Ishikawa (cell line): ENCODE measurements at regions not wholly inside any gene's neighbourhood (a gene's known extent, or its start where the extent isn't known, plus 50 kb on each side); places are given as distances from the start of the nearest gene placed in this dataset.

ENCODE experiments used
- CEBPB ChIP-seq: IDR thresholded peaks from 2 replicates; pipeline ENCODE4 v1.6.1; 2012
- CREB1 ChIP-seq: IDR thresholded peaks from 2 replicates; pipeline ENCODE4 v1.6.1; 2012; ENCODE audit warnings: low read depth
- EGR1 ChIP-seq: IDR thresholded peaks from 2 replicates; pipeline ENCODE4 v1.6.1; 2012
- EP300 ChIP-seq: IDR thresholded peaks from 2 replicates; pipeline ENCODE4 v1.6.1; 2012; ENCODE audit warnings: borderline replicate concordance
- FOXM1 ChIP-seq: IDR thresholded peaks from 2 replicates; pipeline ENCODE4 v1.6.1; 2012; ENCODE audit warnings: low read depth, borderline replicate concordance
- NFIC ChIP-seq: IDR thresholded peaks from 2 replicates; pipeline ENCODE4 v1.6.1; 2012
- RAD21 ChIP-seq: IDR thresholded peaks from 2 replicates; pipeline ENCODE4 v1.6.1; 2012; ENCODE audit warnings: low read depth
- TAF1 ChIP-seq: IDR thresholded peaks from 2 replicates; pipeline ENCODE4 v1.6.1; 2012; ENCODE audit warnings: low read depth, mild to moderate bottlenecking
- TCF12 ChIP-seq: IDR thresholded peaks from 2 replicates; pipeline ENCODE4 v1.6.1; 2012; ENCODE audit warnings: low read depth
- TEAD4 ChIP-seq: IDR thresholded peaks from 2 replicates; pipeline ENCODE4 v1.6.1; 2012
- USF1 ChIP-seq: IDR thresholded peaks from 2 replicates; pipeline ENCODE4 v1.6.1; 2012
- YY1 ChIP-seq: IDR thresholded peaks from 2 replicates; pipeline ENCODE4 v1.6.1; 2012; ENCODE audit warnings: low read depth
- ZBTB7A ChIP-seq: IDR thresholded peaks from 2 replicates; pipeline ENCODE4 v1.6.1; 2012; ENCODE audit warnings: low read depth
- TF ChIP-seq, protein P1 (sequence below): IDR thresholded peaks from 2 replicates; pipeline ENCODE4 v1.6.1; 2012
- TF ChIP-seq, protein P2 (sequence below): IDR thresholded peaks from 2 replicates; pipeline ENCODE4 v1.6.1; 2012; ENCODE audit warnings: low read depth, mild to moderate bottlenecking

- TF ChIP-seq TAF1 (no peak), ZBTB7A (no peak), FOXM1 (no peak), EGR1 (no peak), USF1 (no peak), YY1 (no peak), RAD21 (no peak), TCF12 (no peak), EP300 (no peak)
- TF ChIP-seq, protein P1, sequence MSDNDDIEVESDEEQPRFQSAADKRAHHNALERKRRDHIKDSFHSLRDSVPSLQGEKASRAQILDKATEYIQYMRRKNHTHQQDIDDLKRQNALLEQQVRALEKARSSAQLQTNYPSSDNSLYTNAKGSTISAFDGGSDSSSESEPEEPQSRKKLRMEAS: no peak
- TF ChIP-seq, protein P2, sequence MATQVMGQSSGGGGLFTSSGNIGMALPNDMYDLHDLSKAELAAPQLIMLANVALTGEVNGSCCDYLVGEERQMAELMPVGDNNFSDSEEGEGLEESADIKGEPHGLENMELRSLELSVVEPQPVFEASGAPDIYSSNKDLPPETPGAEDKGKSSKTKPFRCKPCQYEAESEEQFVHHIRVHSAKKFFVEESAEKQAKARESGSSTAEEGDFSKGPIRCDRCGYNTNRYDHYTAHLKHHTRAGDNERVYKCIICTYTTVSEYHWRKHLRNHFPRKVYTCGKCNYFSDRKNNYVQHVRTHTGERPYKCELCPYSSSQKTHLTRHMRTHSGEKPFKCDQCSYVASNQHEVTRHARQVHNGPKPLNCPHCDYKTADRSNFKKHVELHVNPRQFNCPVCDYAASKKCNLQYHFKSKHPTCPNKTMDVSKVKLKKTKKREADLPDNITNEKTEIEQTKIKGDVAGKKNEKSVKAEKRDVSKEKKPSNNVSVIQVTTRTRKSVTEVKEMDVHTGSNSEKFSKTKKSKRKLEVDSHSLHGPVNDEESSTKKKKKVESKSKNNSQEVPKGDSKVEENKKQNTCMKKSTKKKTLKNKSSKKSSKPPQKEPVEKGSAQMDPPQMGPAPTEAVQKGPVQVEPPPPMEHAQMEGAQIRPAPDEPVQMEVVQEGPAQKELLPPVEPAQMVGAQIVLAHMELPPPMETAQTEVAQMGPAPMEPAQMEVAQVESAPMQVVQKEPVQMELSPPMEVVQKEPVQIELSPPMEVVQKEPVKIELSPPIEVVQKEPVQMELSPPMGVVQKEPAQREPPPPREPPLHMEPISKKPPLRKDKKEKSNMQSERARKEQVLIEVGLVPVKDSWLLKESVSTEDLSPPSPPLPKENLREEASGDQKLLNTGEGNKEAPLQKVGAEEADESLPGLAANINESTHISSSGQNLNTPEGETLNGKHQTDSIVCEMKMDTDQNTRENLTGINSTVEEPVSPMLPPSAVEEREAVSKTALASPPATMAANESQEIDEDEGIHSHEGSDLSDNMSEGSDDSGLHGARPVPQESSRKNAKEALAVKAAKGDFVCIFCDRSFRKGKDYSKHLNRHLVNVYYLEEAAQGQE: no peak
Observed at GRCh38 chr10:83410570-83410969, 728.7 kb upstream of the GHITM start.

DNA sequence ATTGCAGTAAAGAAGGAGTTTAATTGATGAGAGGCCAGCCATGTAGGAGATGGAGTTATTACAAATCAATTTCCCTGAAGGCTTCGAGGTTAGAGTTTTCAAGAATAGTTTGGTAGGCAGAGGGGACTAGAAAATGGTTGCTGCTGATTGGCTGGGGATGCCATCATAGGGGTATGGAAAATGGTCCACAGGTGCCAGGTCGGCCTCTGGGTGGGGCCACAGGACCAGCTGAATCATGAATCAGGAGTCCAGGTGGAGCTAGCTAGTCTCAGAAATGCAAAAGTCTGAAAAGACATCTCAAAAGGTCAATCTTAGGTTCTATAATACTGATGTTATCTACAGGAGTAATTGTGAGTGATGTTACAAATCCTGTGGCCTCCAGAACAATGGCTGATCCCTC is 714.0 kb upstream of the GHITM start:
- TF ChIP-seq CEBPB (no peak), TAF1 (no peak), ZBTB7A (no peak), TEAD4 (no peak), TCF12 (no peak), EP300 (no peak), NFIC (no peak), EGR1 (no peak), CREB1 (no peak), YY1 (no peak), RAD21 (no peak), FOXM1 (no peak), USF1 (no peak)
- TF ChIP-seq, protein P2: no peak
- TF ChIP-seq, protein P1: no peak

GRCh38 chr10:83427101-83427500 is 712.2 kb upstream of the GHITM start:
- no peak for TF ChIP-seq NFIC
- no peak for TF ChIP-seq FOXM1
- TF ChIP-seq ZBTB7A: no peak
- TF ChIP-seq CEBPB: no peak
- TF ChIP-seq TAF1: no peak
- TF ChIP-seq USF1: no peak
- TF ChIP-seq YY1: no peak
- no peak for TF ChIP-seq EGR1
- TF ChIP-seq CREB1: no peak

- TF ChIP-seq FOXM1 (no peak), TEAD4 (no peak), ZBTB7A (no peak), TAF1 (no peak), RAD21 (no peak), USF1 (no peak), YY1 (no peak), EP300 (no peak), NFIC (no peak)
Observed at GRCh38 chr10:83432261-83433045, 706.9 kb upstream of the GHITM start.

DNA sequence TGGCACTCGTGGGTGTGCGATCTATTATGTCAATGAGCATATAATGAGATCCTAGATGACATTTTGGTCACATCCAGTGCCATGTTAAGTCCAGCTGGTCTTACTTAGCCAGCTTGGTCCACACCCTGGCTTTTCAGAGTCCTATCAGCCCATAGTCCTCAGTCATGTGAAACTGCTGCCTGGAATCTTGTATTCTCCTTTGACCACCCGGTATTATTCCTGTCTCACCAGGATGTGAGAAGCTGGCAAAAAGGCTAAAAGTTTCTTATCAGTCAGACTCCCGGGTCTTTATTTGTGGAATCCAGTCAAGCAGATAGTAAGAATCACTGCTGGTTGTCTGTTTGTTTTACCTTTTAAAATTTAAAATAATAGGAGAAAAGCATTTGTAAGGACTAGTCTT is 705.6 kb upstream of the GHITM start:
- no peak for TF ChIP-seq FOXM1
- TF ChIP-seq EP300: no peak
- TF ChIP-seq, protein P1: no peak
- TF ChIP-seq TEAD4: no peak
- no peak for TF ChIP-seq TCF12
- TF ChIP-seq TAF1: no peak
- TF ChIP-seq RAD21: no peak
- no peak for TF ChIP-seq ZBTB7A
- no peak for TF ChIP-seq EGR1
- TF ChIP-seq YY1: no peak
- TF ChIP-seq NFIC: no peak
- no peak for TF ChIP-seq CREB1
- no peak for TF ChIP-seq USF1
- TF ChIP-seq, protein P2: no peak
